B cell (primary cell): ENCODE measurements at regions not wholly inside any gene's neighbourhood (a gene's known extent, or its start where the extent isn't known, plus 50 kb on each side); places are given as distances from the start of the nearest gene placed in this dataset.

Experiments used
- ATAC-seq: fragments of 200-7000 bp; cut with Tn5 transposase; one replicate; pipeline ENCODE4 v1.10.0; 2021; ENCODE audit warnings: low read depth, mild to moderate bottlenecking, moderate number of reproducible peaks, moderate library complexity
- CTCF ChIA-PET: fragments of 350-600 bp; sonication (Branson Sonifier 250); formaldehyde crosslinking; loops from one replicate; lab custom pipeline; 2021; ENCODE audit warnings: antibody characterized with exemption, inconsistent platforms; lab: Charles Lee
- POLR2A ChIA-PET: fragments of 350-600 bp; sonication (Branson Sonifier 250); formaldehyde crosslinking; loops from one replicate; lab custom pipeline; 2021; ENCODE audit warnings: antibody characterized with exemption; lab: Charles Lee
- DNase-seq: peaks from one replicate; pipeline ENCODE4 v3.0.0; 2013
- H2AFZ ChIP-seq: 2 replicates; pipeline ENCODE4 v1.6.1; 2012; ENCODE audit warnings: mild to moderate bottlenecking, low read depth, low read length; ENCODE audit not compliant: insufficient read depth, poor library complexity, severe bottlenecking
- H3K27ac ChIP-seq, 2 donors: 1 replicate in 1 of 2; 2 replicates in 1 of 2; pipeline ENCODE4 v1.5.1; 2012 to 2013; ENCODE audit warnings: low read length in 2 of 2, mild to moderate bottlenecking in 2 of 2, moderate library complexity in 1 of 2
- H3K27me3 ChIP-seq, 4 experiments: fragments of 200-600 bp in 1 of 4; sonication (generic) in 1 of 4; replicated peaks in 1 of 4; 1 replicate in 2 of 4; 2 replicates in 2 of 4; pipeline versions ENCODE4 v1.6.1 to v1.7.0; 2013 to 2016; ENCODE audit warnings: low read length in 3 of 4, mild to moderate bottlenecking in 2 of 4, mixed read lengths in 1 of 4, moderate library complexity in 1 of 4; ENCODE audit not compliant: insufficient read depth in 4 of 4, control insufficient read depth in 3 of 4; ENCODE audit errors: control extremely low read depth in 1 of 4
- H3K36me3 ChIP-seq, 2 experiments: replicated peaks in 1 of 2; 1 replicate in 1 of 2; 2 replicates in 1 of 2; pipeline versions ENCODE4 v1.6.1 to v1.7.1; 2013; ENCODE audit warnings: low read length in 1 of 2; ENCODE audit not compliant: insufficient read depth in 2 of 2, control insufficient read depth in 1 of 2; ENCODE audit errors: control extremely low read depth in 1 of 2, extremely low read depth in 1 of 2
- H3K4me1 ChIP-seq, 2 donors: fragments of 200-600 bp in 1 of 2; sonication (generic) in 1 of 2; 1 replicate in 1 of 2; 2 replicates in 1 of 2; pipeline versions ENCODE4 v1.5.1 to v1.6.1; 2013 to 2017; ENCODE audit warnings: low read length in 2 of 2; ENCODE audit not compliant: control insufficient read depth in 2 of 2, insufficient read depth in 2 of 2
- H3K4me2 ChIP-seq: replicated peaks from 2 replicates; pipeline ENCODE3; 2012; ENCODE audit warnings: mild to moderate bottlenecking, low read depth, low read length; ENCODE audit not compliant: poor library complexity, severe bottlenecking
- H3K4me3 ChIP-seq, 5 experiments: fragments of 200-600 bp in 1 of 5; sonication (generic) in 1 of 5; 1 replicate in 3 of 5; 2 replicates in 2 of 5; pipeline versions ENCODE4 v1.5.1 to v1.7.0; 2011 to 2016; ENCODE audit warnings: low read length in 4 of 5, mild to moderate bottlenecking in 4 of 5, low read depth in 2 of 5, control low read depth in 1 of 5, moderate library complexity in 1 of 5; ENCODE audit not compliant: insufficient read depth in 1 of 5; ENCODE audit errors: control extremely low read depth in 1 of 5, extremely low read depth in 1 of 5
- H3K79me2 ChIP-seq: fragments of 200-600 bp; sonication (generic); one replicate; pipeline ENCODE4 v1.6.0; 2016; ENCODE audit warnings: low read length; ENCODE audit not compliant: control insufficient read depth, insufficient read depth
- H3K9ac ChIP-seq: fragments of 200-600 bp; sonication (generic); 2 replicates; pipeline ENCODE4 v1.6.1; 2017; ENCODE audit warnings: mild to moderate bottlenecking, low read length, moderate library complexity
- H3K9me3 ChIP-seq, 3 donors: one replicate each; pipeline versions ENCODE4 v1.6.1 to v1.7.1; 2013; ENCODE audit warnings: low read length in 2 of 3; ENCODE audit not compliant: control insufficient read depth in 2 of 3, insufficient read depth in 1 of 3; ENCODE audit errors: control extremely low read depth in 1 of 3
- H4K20me1 ChIP-seq: 2 replicates; pipeline ENCODE4 v1.6.0; 2012; ENCODE audit warnings: mild to moderate bottlenecking, low read length; ENCODE audit not compliant: insufficient read depth, control insufficient read depth, poor library complexity, severe bottlenecking
- H3K27ac Mint-ChIP-seq: one replicate; pipeline ENCODE4 v1.8.0; 2021; ENCODE audit warnings: mixed read lengths
- H3K27me3 Mint-ChIP-seq: one replicate; pipeline ENCODE4 v1.8.0; 2021; ENCODE audit warnings: mixed read lengths
- H3K4me1 Mint-ChIP-seq: one replicate; pipeline ENCODE4 v1.8.0; 2021; ENCODE audit warnings: mixed read lengths
- H3K4me3 Mint-ChIP-seq: one replicate; pipeline ENCODE4 v1.8.0; 2021; ENCODE audit warnings: mixed read lengths
- H3K9me3 Mint-ChIP-seq: one replicate; pipeline ENCODE4 v1.8.0; 2022; ENCODE audit warnings: mixed read lengths; ENCODE audit not compliant: insufficient read depth
- CTCF ChIP-seq: fragments of 200-600 bp; IDR thresholded peaks from one replicate; pipeline ENCODE4 v1.8.0; 2022; ENCODE audit warnings: antibody characterized with exemption, mild to moderate bottlenecking
- EZH2 ChIP-seq: IDR thresholded peaks from 2 replicates; pipeline ENCODE4 v1.6.1; 2012; ENCODE audit warnings: borderline replicate concordance, low read depth, mild to moderate bottlenecking, moderate library complexity, low read length; ENCODE audit not compliant: insufficient read depth, poor library complexity, severe bottlenecking
- WGBS: methylation state at CpG from one replicate; pipeline ENCODE4 v1.1.5; 2013; ENCODE audit warnings: missing lambda C conversion rate; ENCODE audit not compliant: insufficient coverage; 5-methylcytosine and 5-hydroxymethylcytosine counted together
- intact Hi-C: fragments of 100-400 bp; cut with micrococcal nuclease; formaldehyde crosslinking; loops from one replicate; pipeline ENCODE4 v1.10.0; 2022

GRCh38 chr16:86068722-86069121, 169.8 kb downstream of the IRF8 start:
- DNase-seq (no peak), ATAC-seq (no peak)
- H3K36me3 ChIP-seq = no peaks in the 10 kb centered on the region
- H3K9ac ChIP-seq = no peak overlapping the region
- TF ChIP-seq EZH2 (no peak), CTCF (no peak)
- H3K4me1 Mint-ChIP-seq = no peaks in the 10 kb centered on the region
- WGBS = 97% methylated on average over 6 of the region's 8 CpGs
- no peak overlapping the region for H2AFZ ChIP-seq
- H3K4me3 ChIP-seq = no peak overlapping the region
- H4K20me1 ChIP-seq = no peaks in the 10 kb centered on the region
- no peaks in the 10 kb centered on the region for H3K79me2 ChIP-seq
- H3K9me3 Mint-ChIP-seq = no peaks in the 10 kb centered on the region
- H3K4me3 Mint-ChIP-seq = no peak overlapping the region
- peaks cover 29% of the 10 kb centered on the region for H3K27me3 Mint-ChIP-seq
- no peak overlapping the region for H3K27ac ChIP-seq
- H3K9me3 ChIP-seq = peaks cover 0 to 5% (median 0%) of the 10 kb centered on the region in 3 donors
- no peak overlapping the region for H3K4me2 ChIP-seq
- H3K4me1 ChIP-seq = no peaks in the 10 kb centered on the region
- ChIA-PET CTCF (interaction anchor here (0.7 kb wide), 1 partner anchor 411 kb away, joined by 3 read pairs; no protein-coding TSS in a partner anchor), POLR2A (no interaction called here)
- peaks cover 0 to 28% (median 8%) of the 10 kb centered on the region in 4 experiments for H3K27me3 ChIP-seq
- intact Hi-C loops = no loop called here
- H3K27ac Mint-ChIP-seq = no peak overlapping the region

GRCh38 chr16:86069736-86070298, 170.9 kb downstream of the IRF8 start:
- Histone ChIP-seq H2AFZ (no peak overlapping the region), H4K20me1 (no peaks in the 10 kb centered on the region), H3K4me3 (no peak overlapping the region), H3K9me3 (peaks cover 0 to 5% (median 0%) of the 10 kb centered on the region in 3 donors), H3K36me3 (no peaks in the 10 kb centered on the region), H3K4me2 (no peak overlapping the region), H3K27ac (no peak overlapping the region), H3K9ac (no peak overlapping the region), H3K27me3 (peaks cover 0 to 31% (median 8%) of the 10 kb centered on the region in 4 experiments), H3K4me1 (no peaks in the 10 kb centered on the region), H3K79me2 (no peaks in the 10 kb centered on the region)
- ATAC-seq = no peak
- peaks cover 31% of the 10 kb centered on the region for H3K27me3 Mint-ChIP-seq
- H3K4me3 Mint-ChIP-seq = no peak overlapping the region
- ChIA-PET POLR2A (no interaction called here), CTCF (no interaction called here)
- H3K4me1 Mint-ChIP-seq = no peaks in the 10 kb centered on the region
- TF ChIP-seq CTCF (no peak), EZH2 (no peak)
- intact Hi-C loops = no loop called here
- DNase-seq = no peak
- no peak overlapping the region for H3K27ac Mint-ChIP-seq
- no peaks in the 10 kb centered on the region for H3K9me3 Mint-ChIP-seq
- WGBS = 42% methylated on average over 21 of the region's 21 CpGs
